ENCODE measurements at regions not wholly inside any gene's neighbourhood (a gene's known extent, or its start where the extent isn't known, plus 50 kb on each side); places are given as distances from the start of the nearest gene placed in this dataset.

DNA sequence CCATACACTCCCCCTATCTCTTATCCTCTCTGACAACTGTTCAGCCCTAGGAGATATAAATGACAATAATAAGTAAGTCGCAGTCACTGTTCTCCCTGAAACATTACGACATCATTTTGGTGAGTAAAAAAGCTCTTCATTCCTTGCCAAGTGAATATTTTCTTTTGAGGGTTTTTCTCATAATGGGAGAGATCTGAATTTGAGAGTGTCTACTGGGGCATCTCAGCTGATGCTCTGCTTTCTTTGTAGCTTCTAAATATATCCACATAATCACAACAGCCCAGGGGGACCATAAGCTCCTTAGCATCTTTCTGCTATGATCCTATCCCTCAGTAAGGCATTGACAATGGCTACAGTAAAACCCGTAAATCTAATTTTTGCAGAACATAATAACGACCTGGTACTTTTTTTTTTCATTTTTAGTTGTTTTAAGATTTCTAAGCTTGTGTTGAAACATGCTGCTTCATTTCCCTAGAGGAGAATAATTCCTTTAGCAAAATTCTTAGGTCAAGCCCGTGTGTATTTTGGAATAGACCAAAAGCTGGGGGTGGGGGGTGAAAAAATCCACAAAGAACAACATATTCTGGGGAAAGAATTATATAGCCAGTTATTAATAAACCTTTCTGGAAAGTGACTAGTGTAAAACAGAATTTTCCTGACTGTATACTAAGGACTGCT lies 78.1 kb upstream of the GPM6B start:
- no peaks in the 10 kb centered on the region for H3K36me3 ChIP-seq
- H3K27ac ChIP-seq, result no peak overlapping the region
- H3K27me3 ChIP-seq, result no peaks in the 10 kb centered on the region
- H3K9me3 ChIP-seq (replicated peaks), result no peaks in the 10 kb centered on the region
- H3K4me3 ChIP-seq, result no peak overlapping the region
- DNase-seq, result peak in 1 of 2 experiments; percentile 13
- H3K4me1 ChIP-seq, result peaks cover 5% of the 10 kb centered on the region

DNA sequence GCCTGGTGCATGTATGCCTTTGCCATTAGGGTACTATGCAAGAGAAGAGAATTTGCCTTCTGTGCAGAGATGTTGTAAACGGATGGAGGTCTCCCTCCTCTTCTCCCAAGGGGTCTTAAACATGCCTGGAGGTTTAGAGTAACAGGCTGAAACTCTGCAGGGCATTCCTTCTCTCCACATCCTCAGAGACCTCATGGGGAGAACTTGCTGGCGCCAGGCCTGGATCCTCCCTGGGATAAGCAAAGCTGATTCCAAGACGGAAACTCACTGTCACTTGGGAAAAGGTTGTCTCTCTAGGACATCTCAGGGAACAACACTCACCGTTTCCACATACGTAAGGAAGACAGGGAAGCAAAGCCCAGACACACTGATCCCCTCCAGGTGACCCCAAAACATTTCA lies 76.9 kb upstream of the GPM6B start:
- no peaks in the 10 kb centered on the region for H3K27me3 ChIP-seq
- H3K4me1 ChIP-seq, result peaks cover 2% of the 10 kb centered on the region; the same call in 1 of the 2 replicates
- no peak for DNase-seq
- 0 out of 2 replicates have a peak, but pooled peaks cover 3% of the 10 kb centered on the region for H3K36me3 ChIP-seq
- H3K9me3 ChIP-seq (replicated peaks), result no peaks in the 10 kb centered on the region
- no peak overlapping the region for H3K4me3 ChIP-seq
- no peak overlapping the region for H3K27ac ChIP-seq

DNA sequence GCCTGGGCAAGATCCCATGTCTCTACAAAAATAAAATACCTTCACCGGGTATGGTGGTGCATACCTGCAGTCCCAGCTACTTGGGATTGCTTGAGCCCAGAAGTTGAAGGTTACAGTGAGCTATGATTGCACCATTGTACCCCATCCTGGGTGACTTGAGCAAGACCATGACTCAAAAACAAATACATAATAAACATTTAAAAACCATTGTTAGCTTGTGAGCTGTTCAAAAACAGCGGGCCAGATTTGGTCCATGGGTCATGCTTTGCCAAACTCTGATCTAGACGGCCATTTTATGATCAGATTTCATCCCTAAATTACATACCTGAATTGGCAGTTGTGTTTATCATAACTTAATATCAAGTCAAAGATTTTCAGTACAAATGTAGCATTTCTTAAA lies 76.0 kb upstream of the GPM6B start:
- Histone ChIP-seq H3K9me3 (replicated peaks) (no peaks in the 10 kb centered on the region), H3K4me3 (no peak overlapping the region), H3K27ac (no peak overlapping the region), H3K36me3 (0 out of 2 replicates have a peak, but pooled peaks cover 3% of the 10 kb centered on the region), H3K4me1 (0 out of 2 replicates have a peak, but pooled peaks cover 2% of the 10 kb centered on the region), H3K27me3 (no peaks in the 10 kb centered on the region)
- no peak for DNase-seq

GRCh38 chrX:13891377-13892140 lies 74.7 kb upstream of the GPM6B start:
- no peaks in the 10 kb centered on the region for H3K9me3 ChIP-seq (replicated peaks)
- no peaks in the 10 kb centered on the region for H3K27me3 ChIP-seq
- H3K36me3 ChIP-seq, result 0 out of 2 replicates have a peak, but pooled peaks cover 3% of the 10 kb centered on the region
- DNase-seq, result no peak
- no peak overlapping the region for H3K4me3 ChIP-seq
- no peak overlapping the region for H3K27ac ChIP-seq
- H3K4me1 ChIP-seq, result 0 out of 2 replicates have a peak, but pooled peaks cover 2% of the 10 kb centered on the region

GRCh38 chrX:13890806-13891205 lies 73.9 kb upstream of the GPM6B start:
- Histone ChIP-seq H3K4me3 (no peak overlapping the region), H3K27me3 (no peaks in the 10 kb centered on the region), H3K36me3 (0 out of 2 replicates have a peak, but pooled peaks cover 3% of the 10 kb centered on the region), H3K9me3 (replicated peaks) (no peaks in the 10 kb centered on the region), H3K27ac (no peak overlapping the region), H3K4me1 (0 out of 2 replicates have a peak, but pooled peaks cover 2% of the 10 kb centered on the region)
- no peak for DNase-seq

GRCh38 chrX:13888284-13888683 lies 71.4 kb upstream of the GPM6B start:
- 0 out of 2 replicates have a peak, but pooled peaks cover 3% of the 10 kb centered on the region for H3K36me3 ChIP-seq
- H3K4me1 ChIP-seq, result 0 out of 2 replicates have a peak, but pooled peaks cover 2% of the 10 kb centered on the region
- H3K4me3 ChIP-seq, result no peak overlapping the region
- no peak for DNase-seq
- H3K27me3 ChIP-seq, result no peaks in the 10 kb centered on the region
- no peak overlapping the region for H3K27ac ChIP-seq
- no peaks in the 10 kb centered on the region for H3K9me3 ChIP-seq (replicated peaks)

DNA sequence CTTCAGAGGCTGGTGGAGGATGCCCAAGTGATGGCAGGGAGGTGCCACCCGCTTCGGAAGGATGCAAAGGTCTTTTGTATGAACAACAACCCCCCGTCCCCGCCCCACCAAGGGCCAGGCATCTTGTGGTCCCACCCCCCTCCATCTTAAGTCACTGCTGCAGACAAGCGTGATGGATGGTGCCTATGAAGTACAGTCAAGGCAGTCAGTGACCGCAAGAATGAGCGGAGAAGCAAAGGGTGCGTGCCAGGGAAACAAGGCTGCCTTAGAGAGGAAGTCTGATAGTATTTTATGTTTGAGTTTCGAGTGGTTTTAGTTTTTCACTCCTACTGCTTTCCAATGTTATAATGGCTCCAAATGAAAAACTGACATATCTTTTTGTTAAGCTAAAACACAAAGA lies 68.7 kb upstream of the GPM6B start:
- H3K4me3 ChIP-seq, result no peak overlapping the region
- no peak for DNase-seq
- 0 out of 2 replicates have a peak, but pooled peaks cover 3% of the 10 kb centered on the region for H3K36me3 ChIP-seq
- no peak overlapping the region for H3K27ac ChIP-seq
- H3K4me1 ChIP-seq, result 0 out of 2 replicates have a peak, but pooled peaks cover 2% of the 10 kb centered on the region
- no peaks in the 10 kb centered on the region for H3K27me3 ChIP-seq
- H3K9me3 ChIP-seq (replicated peaks), result no peaks in the 10 kb centered on the region

GRCh38 chrX:13876652-13877051 lies 59.8 kb upstream of the GPM6B start:
- H3K27ac ChIP-seq, result peak overlapping the region; percentile 56
- no peak overlapping the region for H3K4me3 ChIP-seq
- H3K4me1 ChIP-seq, result peaks cover 16% of the 10 kb centered on the region
- peak; percentile 52 to 65 for DNase-seq
- H3K9me3 ChIP-seq (replicated peaks), result no peaks in the 10 kb centered on the region
- no peaks in the 10 kb centered on the region for H3K36me3 ChIP-seq
- H3K27me3 ChIP-seq, result no peaks in the 10 kb centered on the region

GRCh38 chrX:13875572-13875971 lies 58.7 kb upstream of the GPM6B start:
- no peak overlapping the region for H3K27ac ChIP-seq
- H3K4me3 ChIP-seq, result no peak overlapping the region
- peaks cover 16% of the 10 kb centered on the region for H3K4me1 ChIP-seq
- no peak for DNase-seq
- no peaks in the 10 kb centered on the region for H3K36me3 ChIP-seq
- H3K9me3 ChIP-seq (replicated peaks), result no peaks in the 10 kb centered on the region
- H3K27me3 ChIP-seq, result no peaks in the 10 kb centered on the region

GRCh38 chrX:13868591-13868990 lies 51.7 kb upstream of the GPM6B start:
- DNase-seq, result no peak
- no peaks in the 10 kb centered on the region; the same call in 1 of the 2 replicates for H3K9me3 ChIP-seq (replicated peaks)
- peaks cover 3% of the 10 kb centered on the region for H3K4me1 ChIP-seq
- no peak overlapping the region for H3K27ac ChIP-seq
- peaks cover 4% of the 10 kb centered on the region; the same call in 1 of the 2 replicates for H3K36me3 ChIP-seq
- H3K4me3 ChIP-seq, result no peak overlapping the region
- no peaks in the 10 kb centered on the region for H3K27me3 ChIP-seq
